ENCODE measurements at regions not wholly inside any gene's neighbourhood (a gene's known extent, or its start where the extent isn't known, plus 50 kb on each side); places are given as distances from the start of the nearest gene placed in this dataset.

DNA sequence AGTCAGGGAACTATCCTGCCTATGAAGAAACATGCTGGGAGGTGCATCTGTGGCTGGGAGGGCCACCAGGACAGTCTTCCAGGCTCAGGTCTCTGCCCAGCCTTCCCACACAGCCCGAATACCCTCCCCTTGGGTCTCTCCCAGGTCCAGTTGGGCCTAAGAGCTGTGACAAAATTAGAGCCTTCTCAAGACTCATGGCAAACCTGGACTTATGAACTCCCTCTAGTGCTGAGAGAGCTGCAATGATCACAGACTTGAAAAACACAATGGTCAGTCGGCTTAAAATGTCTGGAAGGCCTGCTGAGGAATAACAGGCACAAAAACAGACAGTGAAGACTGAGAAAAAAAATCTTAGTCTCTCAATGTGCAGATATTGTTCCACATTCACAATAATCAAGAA, 325.1 kb downstream of the BRINP2 start:
- Histone ChIP-seq H2BK120ac (ENCODE audit: insufficient read depth, low read length, poor library complexity) (no peak overlapping the region), H4K8ac (ENCODE audit: low read depth, low read length) (no peak overlapping the region), H3K4me2 (ENCODE audit: low read length) (no peak overlapping the region), H3K4ac (ENCODE audit: low read depth, low read length) (no peak overlapping the region), H4K91ac (ENCODE audit: low read depth, low read length) (no peak overlapping the region), H3K36me3 (ENCODE audit: control insufficient read depth in 1 of 2, insufficient read depth in 2 of 2, low read length in 2 of 2) (no peaks in the 10 kb centered on the region), H2AFZ (ENCODE audit: insufficient read depth, low read length, poor library complexity) (no peak overlapping the region), H3K18ac (ENCODE audit: low read length) (no peak overlapping the region), H3K9ac (ENCODE audit: low read length) (no peak overlapping the region), H3K4me3 (ENCODE audit: low read depth, low read length) (no peak overlapping the region), H2BK5ac (ENCODE audit: low read depth, low read length, poor library complexity) (no peak overlapping the region), H3K27ac (ENCODE audit: low read depth, low read length) (no peak overlapping the region), H3K23ac (ENCODE audit: low read length) (no peak overlapping the region), H2BK12ac (ENCODE audit: low read length) (no peak overlapping the region), H3K14ac (ENCODE audit: low read length) (no peak overlapping the region), H3K79me2 (ENCODE audit: control insufficient read depth, insufficient read depth, low read length, poor library complexity) (no peaks in the 10 kb centered on the region), H3K4me1 (ENCODE audit: control insufficient read depth in 1 of 2, insufficient read depth in 2 of 2, low read length in 2 of 2) (peaks cover 0 to 3% of the 10 kb centered on the region in 2 experiments), H2AK5ac (ENCODE audit: low read length) (no peak overlapping the region), H4K12ac (ENCODE audit: low read depth, low read length) (no peak overlapping the region), H3K79me1 (ENCODE audit: low read length) (no peaks in the 10 kb centered on the region), H3K27me3 (ENCODE audit: insufficient read depth, low read length) (no peaks in the 10 kb centered on the region), H3K9me3 (ENCODE audit: insufficient read depth, low read depth, low read length) (no peaks in the 10 kb centered on the region)
- no CpG with 5 or more reads among the region's 2 CpGs for WGBS (ENCODE audit: extremely low coverage, insufficient coverage, insufficient read length)
- DNase-seq, result no peak

GRCh38 chr1:177490786-177491185, 320.0 kb downstream of the BRINP2 start:
- Histone ChIP-seq H3K14ac (ENCODE audit: low read length) (no peak overlapping the region), H3K4me2 (ENCODE audit: low read length) (no peak overlapping the region), H3K27me3 (ENCODE audit: insufficient read depth, low read length) (no peaks in the 10 kb centered on the region), H2BK12ac (ENCODE audit: low read length) (no peak overlapping the region), H3K4me3 (ENCODE audit: low read depth, low read length) (no peak overlapping the region), H3K27ac (ENCODE audit: low read depth, low read length) (no peak overlapping the region), H4K12ac (ENCODE audit: low read depth, low read length) (no peak overlapping the region), H3K4ac (ENCODE audit: low read depth, low read length) (no peak overlapping the region), H2AK5ac (ENCODE audit: low read length) (no peak overlapping the region), H2BK5ac (ENCODE audit: low read depth, low read length, poor library complexity) (no peak overlapping the region), H2AFZ (ENCODE audit: insufficient read depth, low read length, poor library complexity) (no peak overlapping the region), H4K8ac (ENCODE audit: low read depth, low read length) (no peak overlapping the region), H3K79me1 (ENCODE audit: low read length) (no peaks in the 10 kb centered on the region), H3K18ac (ENCODE audit: low read length) (no peak overlapping the region), H3K9ac (ENCODE audit: low read length) (no peak overlapping the region), H3K4me1 (ENCODE audit: control insufficient read depth in 1 of 2, insufficient read depth in 2 of 2, low read length in 2 of 2) (peaks cover 0 to 3% of the 10 kb centered on the region in 2 experiments), H3K36me3 (ENCODE audit: control insufficient read depth in 1 of 2, insufficient read depth in 2 of 2, low read length in 2 of 2) (no peaks in the 10 kb centered on the region), H2BK120ac (ENCODE audit: insufficient read depth, low read length, poor library complexity) (no peak overlapping the region), H3K79me2 (ENCODE audit: control insufficient read depth, insufficient read depth, low read length, poor library complexity) (no peaks in the 10 kb centered on the region), H3K9me3 (ENCODE audit: insufficient read depth, low read depth, low read length) (no peaks in the 10 kb centered on the region), H4K91ac (ENCODE audit: low read depth, low read length) (no peak overlapping the region), H3K23ac (ENCODE audit: low read length) (no peak overlapping the region)
- no CpG with 5 or more reads among the region's 2 CpGs for WGBS (ENCODE audit: extremely low coverage, insufficient coverage, insufficient read length)
- peak; percentile 52 to 73 for DNase-seq

DNA sequence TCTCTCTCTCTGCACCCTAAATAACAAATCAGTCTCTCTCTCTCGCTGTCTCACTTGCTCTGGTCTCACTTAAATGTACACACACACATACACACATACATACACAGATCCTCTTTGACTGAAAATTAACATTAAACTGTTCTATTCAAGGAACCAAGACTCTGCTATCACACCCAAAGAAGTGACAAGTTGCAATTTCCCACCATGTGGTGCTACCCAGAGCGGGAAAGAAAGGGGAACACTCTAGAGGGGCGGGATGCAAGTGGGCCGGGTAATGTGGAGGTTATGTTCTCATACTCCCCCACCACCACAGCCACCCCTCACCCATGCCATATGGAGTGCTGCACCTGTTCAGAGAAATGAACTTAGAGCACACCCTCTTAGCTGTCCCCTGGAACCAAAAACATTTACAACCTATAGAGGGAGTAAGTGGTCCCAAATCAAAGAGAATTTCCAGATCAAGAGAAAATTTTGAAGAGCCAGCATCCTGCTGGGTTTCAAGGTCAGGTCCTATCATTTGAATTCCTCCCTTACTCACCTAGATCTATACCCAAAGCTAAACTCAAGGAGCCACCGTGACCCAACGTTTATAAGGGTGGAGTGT, 319.4 kb downstream of the BRINP2 start:
- Histone ChIP-seq H2BK120ac (ENCODE audit: insufficient read depth, low read length, poor library complexity) (no peak overlapping the region), H3K9ac (ENCODE audit: low read length) (no peak overlapping the region), H4K12ac (ENCODE audit: low read depth, low read length) (no peak overlapping the region), H2AFZ (ENCODE audit: insufficient read depth, low read length, poor library complexity) (no peak overlapping the region), H3K79me2 (ENCODE audit: control insufficient read depth, insufficient read depth, low read length, poor library complexity) (no peaks in the 10 kb centered on the region), H2AK5ac (ENCODE audit: low read length) (no peak overlapping the region), H2BK12ac (ENCODE audit: low read length) (no peak overlapping the region), H3K36me3 (ENCODE audit: control insufficient read depth in 1 of 2, insufficient read depth in 2 of 2, low read length in 2 of 2) (no peaks in the 10 kb centered on the region), H4K8ac (ENCODE audit: low read depth, low read length) (no peak overlapping the region), H3K79me1 (ENCODE audit: low read length) (no peaks in the 10 kb centered on the region), H4K91ac (ENCODE audit: low read depth, low read length) (no peak overlapping the region), H3K18ac (ENCODE audit: low read length) (no peak overlapping the region), H2BK5ac (ENCODE audit: low read depth, low read length, poor library complexity) (no peak overlapping the region), H3K27ac (ENCODE audit: low read depth, low read length) (no peak overlapping the region), H3K4ac (ENCODE audit: low read depth, low read length) (no peak overlapping the region), H3K27me3 (ENCODE audit: insufficient read depth, low read length) (no peaks in the 10 kb centered on the region), H3K4me2 (ENCODE audit: low read length) (no peak overlapping the region), H3K4me3 (ENCODE audit: low read depth, low read length) (no peak overlapping the region), H3K23ac (ENCODE audit: low read length) (no peak overlapping the region), H3K14ac (ENCODE audit: low read length) (no peak overlapping the region), H3K4me1 (ENCODE audit: control insufficient read depth in 1 of 2, insufficient read depth in 2 of 2, low read length in 2 of 2) (no peaks in the 10 kb centered on the region), H3K9me3 (ENCODE audit: insufficient read depth, low read depth, low read length) (no peaks in the 10 kb centered on the region)
- WGBS (ENCODE audit: extremely low coverage, insufficient coverage, insufficient read length), result no CpG with 5 or more reads among the region's 6 CpGs
- no peak for DNase-seq

- Histone ChIP-seq H3K4me2 (ENCODE audit: low read length) (no peak overlapping the region), H3K27ac (ENCODE audit: low read depth, low read length) (no peak overlapping the region), H3K4ac (ENCODE audit: low read depth, low read length) (no peak overlapping the region), H3K18ac (ENCODE audit: low read length) (no peak overlapping the region), H3K27me3 (ENCODE audit: insufficient read depth, low read length) (no peaks in the 10 kb centered on the region), H2AK5ac (ENCODE audit: low read length) (no peak overlapping the region), H2BK5ac (ENCODE audit: low read depth, low read length, poor library complexity) (no peak overlapping the region), H3K9me3 (ENCODE audit: insufficient read depth, low read depth, low read length) (no peaks in the 10 kb centered on the region), H2AFZ (ENCODE audit: insufficient read depth, low read length, poor library complexity) (no peak overlapping the region), H4K8ac (ENCODE audit: low read depth, low read length) (no peak overlapping the region), H3K4me1 (ENCODE audit: control insufficient read depth in 1 of 2, insufficient read depth in 2 of 2, low read length in 2 of 2) (no peaks in the 10 kb centered on the region), H3K23ac (ENCODE audit: low read length) (no peak overlapping the region), H2BK120ac (ENCODE audit: insufficient read depth, low read length, poor library complexity) (no peak overlapping the region), H3K14ac (ENCODE audit: low read length) (no peak overlapping the region), H3K4me3 (ENCODE audit: low read depth, low read length) (no peak overlapping the region), H4K12ac (ENCODE audit: low read depth, low read length) (no peak overlapping the region), H4K91ac (ENCODE audit: low read depth, low read length) (no peak overlapping the region), H3K79me2 (ENCODE audit: control insufficient read depth, insufficient read depth, low read length, poor library complexity) (no peaks in the 10 kb centered on the region), H3K9ac (ENCODE audit: low read length) (no peak overlapping the region), H3K79me1 (ENCODE audit: low read length) (no peaks in the 10 kb centered on the region), H3K36me3 (ENCODE audit: control insufficient read depth in 1 of 2, insufficient read depth in 2 of 2, low read length in 2 of 2) (no peaks in the 10 kb centered on the region), H2BK12ac (ENCODE audit: low read length) (no peak overlapping the region)
- no peak for DNase-seq
- WGBS (ENCODE audit: extremely low coverage, insufficient coverage, insufficient read length), result no CpG with 5 or more reads among the region's 2 CpGs
Measured at GRCh38 chr1:177488722-177489121, 318.0 kb downstream of the BRINP2 start.
